ENCODE measurements at regions not wholly inside any gene's neighbourhood (a gene's known extent, or its start where the extent isn't known, plus 50 kb on each side); places are given as distances from the start of the nearest gene placed in this dataset.
"Not testable (repeated sequence)": the region's sequence is repeated elsewhere in the genome, so short reads cannot be mapped to it uniquely, and the experiment has no call there.

DNA sequence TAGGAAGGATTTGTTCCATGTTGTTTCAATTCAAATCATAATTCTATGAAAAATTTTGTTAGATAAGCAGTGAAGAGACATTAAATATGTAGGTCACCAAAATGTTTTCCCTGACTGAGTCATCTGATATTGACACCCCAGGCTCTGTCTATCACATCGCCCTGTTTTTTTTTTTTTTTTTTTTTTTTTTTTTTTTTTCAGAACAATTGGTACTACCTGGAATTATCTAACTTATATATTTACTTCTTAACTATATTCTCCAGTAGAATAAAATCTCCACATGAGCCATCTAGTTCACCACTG is 97.8 kb upstream of the KRAS start:
- DNase-seq (ENCODE audit: low spot score), result no peak
- intact Hi-C loops (cut with DNase I), result no loop called here
- no peak for ATAC-seq

DNA sequence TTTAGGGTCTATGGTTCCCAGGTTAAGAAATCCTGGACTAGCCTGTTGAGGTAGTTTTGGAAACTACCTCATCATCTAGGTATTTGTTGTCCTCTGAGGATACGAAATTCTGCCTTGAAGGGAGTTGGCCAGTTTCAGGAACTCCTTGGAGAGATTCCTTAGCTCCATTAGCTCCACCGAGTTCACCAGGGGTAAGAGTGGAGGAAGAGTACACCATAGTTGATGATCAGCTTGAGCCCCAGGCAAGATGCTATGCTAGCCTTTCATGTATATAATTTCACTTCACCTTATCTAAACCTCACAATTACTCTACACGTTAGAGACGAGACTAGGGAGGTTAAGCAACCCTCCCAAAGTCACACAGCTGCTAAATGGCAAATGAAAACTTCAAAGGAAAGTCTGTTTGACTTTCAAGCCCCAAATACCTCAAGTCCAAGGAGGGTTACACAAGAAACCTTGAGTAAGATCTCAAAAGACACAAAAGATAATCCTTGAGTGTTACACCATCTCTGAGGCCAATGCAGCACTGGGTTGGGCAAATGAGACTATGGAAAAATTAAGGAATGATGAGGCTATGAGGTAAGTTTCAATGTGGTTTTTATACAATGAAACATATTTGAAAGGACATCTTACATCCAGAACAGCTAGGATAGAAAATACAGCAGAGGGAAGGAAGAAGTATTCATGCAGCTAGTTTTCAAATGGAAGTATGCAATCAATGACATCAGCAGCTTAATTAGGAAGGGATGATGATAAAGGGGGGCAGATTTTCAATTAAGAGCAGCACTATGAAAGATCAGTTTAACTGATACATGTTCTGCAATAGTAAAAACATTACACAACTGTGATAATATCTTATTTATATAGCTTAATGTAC is 97.2 kb upstream of the KRAS start:
- DNase-seq (ENCODE audit: low spot score) (no peak), ATAC-seq (no peak)
- intact Hi-C loops (cut with DNase I), result no loop called here

DNA sequence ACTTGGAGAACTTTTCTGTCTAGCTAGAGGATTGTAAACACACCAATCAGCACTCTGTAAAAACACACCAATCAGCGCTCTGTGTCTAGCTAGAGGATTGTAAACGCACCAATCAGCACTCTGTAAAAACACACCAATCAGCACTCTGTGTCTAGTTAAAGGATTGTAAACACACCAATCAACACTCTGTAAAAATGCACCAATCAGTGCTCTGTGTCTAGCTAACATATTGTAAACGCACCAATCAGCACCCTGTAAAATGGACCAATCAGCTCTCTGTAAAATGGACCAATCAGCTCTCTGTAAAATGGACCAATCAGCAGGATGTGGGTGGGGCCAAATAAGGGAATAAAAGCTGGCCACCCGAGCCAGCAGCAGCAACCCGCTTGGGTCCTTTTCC is 91.1 kb upstream of the KRAS start:
- intact Hi-C loops (cut with DNase I); ATAC-seq; DNase-seq (ENCODE audit: low spot score): not testable (repeated sequence)

DNA sequence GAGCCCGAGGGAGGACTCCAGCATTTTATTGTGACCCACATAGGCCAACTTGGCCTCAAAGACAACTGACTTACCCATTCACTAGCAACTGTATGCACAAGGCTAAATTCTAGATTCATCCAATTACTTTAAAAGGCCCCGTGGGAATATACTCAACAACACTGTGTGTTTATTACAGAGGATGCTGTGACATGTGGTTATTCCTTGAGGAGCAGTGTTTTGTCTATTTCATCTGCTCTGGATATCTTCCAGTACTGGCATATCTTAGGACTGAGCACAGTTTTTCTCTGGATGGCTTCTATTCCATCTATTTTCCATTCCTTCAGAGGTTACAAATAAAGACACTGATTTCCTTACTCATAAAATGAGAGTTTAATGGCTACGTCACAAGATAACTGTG is 87.2 kb upstream of the KRAS start:
- no peak for ATAC-seq
- intact Hi-C loops (cut with DNase I), result no loop called here
- no peak for DNase-seq (ENCODE audit: low spot score)

DNA sequence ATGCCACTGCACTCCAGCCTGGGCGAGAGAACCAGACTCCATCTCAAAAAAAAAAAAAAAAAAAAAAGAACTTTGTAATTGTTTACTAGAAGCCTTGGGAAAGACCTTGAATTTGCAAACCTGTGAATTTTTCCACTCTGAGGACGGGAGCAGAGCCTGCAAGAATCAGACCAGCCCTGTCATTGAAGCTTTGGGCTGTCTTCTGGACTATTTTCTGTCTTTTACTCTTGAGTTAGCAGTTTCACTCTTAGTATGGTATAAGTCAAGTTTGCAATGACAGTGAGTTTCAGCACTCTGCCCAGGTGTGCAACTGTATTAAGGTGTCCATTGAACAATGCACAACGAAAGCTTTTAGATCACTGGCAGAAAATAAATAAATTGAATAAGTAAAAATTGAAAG is 81.4 kb upstream of the KRAS start:
- no peak for DNase-seq (ENCODE audit: low spot score)
- no peak for ATAC-seq
- intact Hi-C loops (cut with DNase I), result no loop called here

DNA sequence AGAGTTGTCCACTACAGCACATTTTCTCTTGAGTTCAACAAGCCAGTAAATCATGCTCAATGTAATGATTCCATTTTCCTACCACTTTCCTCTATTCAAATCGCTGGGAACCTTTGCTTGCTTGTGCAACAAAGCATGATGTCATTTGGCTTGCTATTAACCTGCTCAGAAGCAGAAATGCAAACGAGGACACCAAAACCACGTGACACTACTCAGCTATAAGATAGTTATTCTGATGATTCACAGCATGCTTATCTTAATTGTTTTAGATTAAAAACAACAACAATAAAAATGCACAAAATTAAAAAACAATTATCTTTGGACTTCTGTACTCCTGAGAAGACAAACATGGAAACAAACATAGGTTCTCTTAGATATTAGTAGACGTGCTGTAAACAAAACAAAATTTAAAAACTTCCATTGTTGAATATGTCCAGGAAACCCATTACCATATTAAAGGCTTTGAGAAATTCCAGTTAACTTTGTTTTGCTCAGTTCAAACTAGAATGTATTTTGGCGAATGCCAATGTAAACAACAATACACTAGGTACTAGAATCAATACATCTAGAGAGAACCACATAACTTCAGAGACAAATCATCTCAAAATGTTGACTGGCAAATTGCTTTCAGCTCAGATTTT is 77.5 kb upstream of the KRAS start:
- ATAC-seq, result no peak
- intact Hi-C loops (cut with DNase I), result no loop called here

DNA sequence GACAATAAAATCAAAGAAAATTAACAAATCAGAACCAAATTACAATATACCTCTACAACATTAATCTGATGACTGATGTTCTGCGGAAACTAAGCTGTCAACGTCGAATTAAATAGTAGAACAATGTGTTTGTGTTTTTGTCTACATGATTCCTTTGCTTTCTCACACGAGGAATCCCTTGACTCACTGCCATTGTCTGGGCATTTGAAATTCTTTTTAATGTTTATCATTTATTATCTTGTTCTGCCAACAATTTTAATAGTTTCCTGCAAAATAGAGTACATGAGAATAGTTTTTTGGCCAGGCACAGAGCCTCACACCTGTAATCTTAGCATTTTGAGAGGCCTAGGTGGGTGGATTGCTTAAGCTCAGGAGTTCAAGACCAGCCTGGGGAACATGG is 76.6 kb upstream of the KRAS start:
- ATAC-seq (no peak), DNase-seq (ENCODE audit: low spot score) (no peak)
- intact Hi-C loops (cut with DNase I), result no loop called here

More for the DNA sequence above, 77.5 kb upstream of the KRAS start:
- no peak for DNase-seq (ENCODE audit: low spot score)

DNA sequence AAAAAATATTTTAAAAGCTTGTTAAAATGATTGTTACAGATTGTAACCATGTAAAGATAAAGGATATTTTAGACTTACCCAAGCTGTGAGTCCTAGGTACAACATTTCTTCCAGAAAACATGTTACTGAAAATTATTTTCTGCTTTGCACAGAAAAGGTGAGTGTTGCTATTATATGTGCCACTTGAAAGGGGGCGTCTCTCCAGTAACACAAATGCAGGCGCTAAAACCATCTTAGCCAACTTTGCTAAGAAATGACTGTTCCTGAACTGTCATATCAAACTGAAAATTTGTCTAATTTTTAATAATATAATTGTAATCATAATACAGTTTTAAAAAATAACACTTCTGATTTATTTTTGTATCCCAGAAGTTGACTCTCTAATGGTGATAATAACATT is 75.6 kb upstream of the KRAS start:
- intact Hi-C loops (cut with DNase I), result no loop called here
- no peak for ATAC-seq
- DNase-seq (ENCODE audit: low spot score), result no peak

DNA sequence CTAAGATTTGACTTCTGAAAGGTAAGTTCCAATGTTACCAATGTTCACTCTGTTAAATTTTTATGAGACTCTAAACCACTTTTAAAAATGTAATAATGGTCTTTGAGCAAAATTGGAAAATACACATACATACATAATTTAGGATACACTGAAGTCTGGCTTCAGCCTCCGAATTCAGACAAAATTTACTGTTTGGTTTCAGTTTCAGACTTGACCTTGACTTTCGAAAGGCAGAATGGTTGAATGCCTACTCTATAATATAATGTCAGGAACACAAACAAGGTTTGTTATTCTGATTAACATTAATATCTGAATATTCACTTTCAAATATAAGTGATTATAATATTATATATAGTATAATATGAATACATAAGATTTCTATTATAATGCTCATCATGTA is 74.1 kb upstream of the KRAS start:
- DNase-seq (ENCODE audit: low spot score), result no peak
- intact Hi-C loops (cut with DNase I), result no loop called here
- no peak for ATAC-seq

DNA sequence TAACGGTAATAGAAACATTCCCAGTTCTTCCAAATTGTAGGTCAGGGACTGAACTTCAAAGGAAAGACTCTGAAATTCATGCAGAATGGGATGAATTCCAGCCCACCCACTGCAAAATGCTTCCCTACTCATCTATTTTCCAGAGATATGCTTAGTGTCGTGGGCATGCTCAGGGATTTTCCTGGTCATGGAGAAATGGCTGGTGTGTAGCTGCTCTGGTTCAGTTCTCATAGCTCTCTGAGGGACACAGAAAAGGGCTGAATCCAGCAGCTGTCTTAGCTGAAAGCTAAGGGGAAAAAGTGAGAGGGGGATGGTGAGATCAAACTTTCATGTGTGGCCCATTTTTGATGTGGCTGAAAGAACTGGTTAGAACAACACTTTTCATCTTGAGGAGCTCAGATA is 72.9 kb upstream of the KRAS start:
- intact Hi-C loops (cut with DNase I), result no loop called here
- ATAC-seq, result no peak
- no peak for DNase-seq (ENCODE audit: low spot score)

DNA sequence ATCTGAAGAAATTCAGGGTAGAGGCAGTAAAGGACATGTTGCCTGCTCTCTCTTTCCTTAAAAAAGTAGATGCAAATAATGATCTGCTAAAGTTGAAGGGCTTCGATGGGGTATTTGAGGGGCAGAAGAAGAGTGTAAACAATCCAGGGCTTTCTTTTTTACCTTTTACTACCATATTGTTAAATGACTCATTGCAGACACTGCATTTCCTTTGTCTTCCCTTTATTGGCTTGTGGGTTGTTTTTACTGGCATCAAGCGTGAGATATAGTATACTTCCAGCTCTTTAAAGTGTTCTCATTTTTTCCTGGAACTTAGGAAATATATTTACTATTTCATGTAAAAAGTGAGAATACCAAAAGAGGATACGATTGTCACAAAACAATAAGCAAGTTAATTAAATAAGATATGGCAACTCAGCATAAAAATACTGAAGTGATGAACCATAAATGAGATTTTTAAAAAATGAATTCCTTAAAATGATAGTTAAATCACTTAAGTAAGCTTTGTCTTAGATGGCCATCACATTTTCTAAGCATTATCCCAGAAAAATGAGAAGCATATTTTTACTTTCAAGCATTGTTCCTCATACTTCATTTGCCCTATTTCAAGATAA is 72.3 kb upstream of the KRAS start:
- DNase-seq (ENCODE audit: low spot score), result no peak
- intact Hi-C loops (cut with DNase I), result no loop called here
- ATAC-seq, result no peak

DNA sequence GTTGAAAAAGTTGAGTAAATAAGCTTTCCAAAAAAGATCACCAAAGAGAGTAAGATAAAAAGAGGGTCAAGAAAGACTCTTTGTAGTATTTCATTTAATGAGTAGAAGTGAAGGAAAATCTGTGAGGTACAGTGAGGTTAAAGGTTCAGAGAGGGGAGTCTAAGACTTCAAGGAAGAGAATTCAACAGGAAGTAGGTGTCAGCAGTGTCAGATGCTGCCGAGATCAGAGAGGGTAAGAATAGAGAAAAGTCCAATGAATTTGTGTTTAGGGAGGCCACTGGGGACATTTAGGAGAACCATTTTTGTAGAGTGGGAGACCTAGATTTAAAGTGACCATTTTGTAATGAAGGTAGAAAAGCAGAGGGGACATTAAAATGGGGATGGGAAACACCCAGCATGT is 71.6 kb upstream of the KRAS start:
- no peak for ATAC-seq
- intact Hi-C loops (cut with DNase I), result no loop called here
- DNase-seq (ENCODE audit: low spot score), result no peak

DNA sequence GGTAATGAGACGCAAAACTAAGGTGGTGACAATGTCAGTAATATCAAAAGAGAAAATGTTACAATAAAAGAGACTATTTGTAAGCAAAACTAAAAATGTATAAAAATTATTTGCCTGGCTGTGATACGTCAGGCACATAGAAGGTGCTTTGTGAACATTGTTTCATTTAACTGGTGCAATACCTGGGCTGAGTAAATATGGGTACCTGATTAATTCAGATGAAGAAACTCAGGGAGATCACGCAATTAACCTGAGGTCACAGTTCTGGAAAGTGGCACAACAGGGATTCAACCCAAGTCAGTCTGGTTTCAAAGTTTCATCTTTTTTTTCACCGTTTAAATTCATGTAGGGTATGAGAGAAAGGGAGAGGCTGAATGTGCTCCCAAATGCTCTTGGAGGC is 71.0 kb upstream of the KRAS start:
- intact Hi-C loops (cut with DNase I), result no loop called here

DNA sequence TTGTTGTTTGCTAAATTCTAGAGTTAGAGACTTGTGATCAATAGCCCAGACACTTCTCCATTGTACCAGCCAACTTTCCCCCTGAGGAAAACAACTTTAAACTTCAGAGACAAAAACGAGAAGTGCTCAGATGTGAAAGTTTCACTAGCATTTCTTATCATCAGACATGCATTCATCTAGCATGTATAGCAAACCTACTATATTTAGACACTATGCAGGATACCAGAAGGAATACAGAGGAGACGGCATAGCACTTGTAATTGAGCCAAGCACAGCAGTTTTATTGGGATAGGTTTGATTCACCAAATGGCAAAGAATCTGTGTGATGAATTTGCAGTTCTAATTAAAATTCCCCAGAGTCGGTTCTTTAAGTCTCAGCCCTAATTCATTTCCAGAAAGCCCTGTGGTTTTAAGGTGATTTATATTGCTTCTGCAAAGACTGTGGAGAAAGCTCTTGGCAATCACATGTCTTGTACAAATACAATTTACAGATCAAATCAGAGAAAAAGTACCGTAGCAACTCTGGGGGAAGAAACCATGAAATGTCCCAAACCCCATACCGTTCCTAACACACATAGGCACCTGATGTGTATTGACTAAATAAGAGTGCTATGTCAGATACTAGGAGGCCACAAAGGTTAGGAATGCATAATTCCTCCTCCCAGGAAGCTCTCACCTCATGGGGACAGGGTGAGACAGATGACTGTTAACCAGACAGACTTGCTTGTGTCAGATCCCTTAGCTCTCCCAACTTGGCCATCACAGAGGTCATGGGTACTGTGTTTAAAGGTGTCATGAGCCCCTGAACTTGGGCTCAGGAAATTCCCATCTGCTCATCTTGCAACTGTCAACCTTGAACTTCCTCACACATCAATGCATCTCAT is 69.6 kb upstream of the KRAS start:
- DNase-seq (ENCODE audit: low spot score) (no peak), ATAC-seq (no peak)
- intact Hi-C loops (cut with DNase I), result no loop called here

More for the DNA sequence above, 71.0 kb upstream of the KRAS start:
- ATAC-seq (no peak), DNase-seq (ENCODE audit: low spot score) (no peak)

DNA sequence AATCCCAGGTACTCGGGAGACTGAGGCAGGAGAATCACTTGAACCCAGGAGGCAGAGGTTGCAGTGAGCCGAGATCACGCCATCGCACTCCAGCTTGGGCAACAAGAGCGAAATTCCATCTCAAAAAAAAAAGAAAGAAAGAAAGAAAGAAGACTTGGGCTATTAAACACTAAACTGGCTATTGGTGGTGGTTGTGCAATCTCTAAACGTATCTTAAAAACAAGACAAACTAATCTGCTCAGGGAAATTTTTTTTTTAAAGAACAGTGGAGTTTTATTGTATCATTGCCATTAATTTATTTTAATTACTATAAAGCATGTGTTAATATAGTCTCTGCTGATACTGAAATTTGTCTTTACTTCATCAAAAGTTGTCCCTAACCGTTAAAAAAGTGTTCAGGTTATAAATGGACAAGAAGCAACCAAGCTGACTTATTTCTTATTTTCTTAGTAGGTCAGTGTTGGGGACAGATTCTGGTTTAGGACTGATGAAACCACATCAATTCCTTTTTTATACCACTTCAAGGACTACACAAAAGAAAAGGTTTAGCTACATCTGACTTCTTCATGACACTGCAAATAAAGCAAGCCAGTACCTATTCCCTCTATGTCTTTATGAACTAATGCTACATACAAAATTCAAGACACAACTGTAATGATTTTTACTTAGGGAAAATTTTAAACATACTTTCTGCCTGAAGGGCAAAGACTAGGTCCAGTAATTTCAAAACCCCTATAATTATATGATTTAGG is 68.7 kb upstream of the KRAS start:
- intact Hi-C loops (cut with DNase I), result no loop called here
- no peak for ATAC-seq

DNA sequence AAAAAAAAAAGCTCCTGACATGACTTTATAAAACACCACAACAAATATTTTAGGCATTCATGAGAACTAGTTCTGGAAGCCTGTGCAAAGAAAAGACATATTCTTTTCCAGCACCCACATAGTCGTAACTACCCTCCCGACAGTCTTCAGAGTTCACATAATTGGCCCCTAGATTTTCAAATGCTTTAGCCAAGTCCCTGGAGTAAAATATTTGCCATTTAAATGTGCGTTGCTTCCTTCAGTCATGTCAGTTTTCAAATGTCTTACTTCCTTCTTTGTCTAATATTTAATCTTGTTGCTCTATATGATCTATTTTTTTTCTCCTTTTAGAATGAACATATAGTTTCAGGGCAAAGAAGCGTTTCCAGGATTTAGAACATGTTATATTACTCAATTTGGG is 66.8 kb upstream of the KRAS start:
- ATAC-seq (no peak), DNase-seq (ENCODE audit: low spot score) (no peak)
- intact Hi-C loops (cut with DNase I), result no loop called here

More for the DNA sequence above, 68.7 kb upstream of the KRAS start:
- DNase-seq (ENCODE audit: low spot score), result no peak

DNA sequence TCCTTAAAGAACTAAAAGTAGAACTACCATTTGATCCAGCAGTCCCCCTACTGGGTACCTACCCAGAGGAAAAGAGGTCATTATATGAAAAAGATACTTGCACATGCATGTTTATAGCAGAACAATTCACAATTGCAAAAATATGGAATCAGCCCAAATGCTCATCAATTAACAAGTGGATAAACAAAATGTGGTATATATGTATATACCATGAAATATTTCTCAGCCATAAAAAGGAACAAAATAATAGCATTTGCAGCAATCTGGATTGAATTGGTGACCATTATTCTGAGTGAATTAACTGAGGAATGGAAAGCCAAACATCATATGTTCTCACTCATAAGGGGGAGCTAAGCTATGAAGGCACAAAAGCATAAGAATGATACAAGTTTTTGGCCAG is 64.7 kb upstream of the KRAS start:
- no peak for DNase-seq (ENCODE audit: low spot score)
- ATAC-seq, result no peak
- intact Hi-C loops (cut with DNase I), result no loop called here

DNA sequence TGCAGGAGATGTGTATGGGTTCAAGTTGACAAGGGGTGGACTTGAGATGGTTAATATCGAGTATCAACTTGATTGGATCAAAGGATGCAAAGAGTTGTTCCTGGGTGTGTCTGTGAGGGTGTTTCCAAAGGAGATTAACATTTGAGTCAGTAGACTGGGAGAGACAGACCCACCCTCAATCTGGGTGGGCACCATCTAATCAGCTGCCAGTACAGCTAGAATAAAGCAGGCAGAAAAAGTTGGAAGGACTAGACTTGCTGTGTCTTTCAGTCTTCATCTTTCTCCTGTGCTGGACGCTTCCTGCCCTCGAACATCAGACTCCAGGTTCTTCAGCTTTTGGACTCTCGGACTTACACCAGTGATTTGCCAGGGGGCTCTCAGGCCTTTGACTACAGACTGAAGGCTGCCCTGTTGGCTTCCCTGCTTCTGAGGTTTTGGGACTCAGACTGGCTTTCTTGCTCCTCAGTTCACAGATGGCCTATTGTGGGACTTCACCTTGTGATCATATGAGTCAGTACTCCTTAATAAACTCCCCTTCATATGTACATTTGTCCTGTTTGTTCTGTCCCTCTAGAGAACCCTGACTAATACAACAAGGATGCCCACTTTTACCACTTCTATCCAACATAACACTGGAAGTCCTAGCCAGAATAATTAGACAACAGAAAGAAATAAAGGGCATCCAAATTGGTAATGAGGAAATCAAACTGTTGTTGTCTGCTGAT is 62.7 kb upstream of the KRAS start:
- DNase-seq (ENCODE audit: low spot score); ATAC-seq; intact Hi-C loops (cut with DNase I): not testable (repeated sequence)

All from sciatic nerve (tissue), 2 donors.